K562 (cell line): ENCODE measurements at regions not wholly inside any gene's neighbourhood (a gene's known extent, or its start where the extent isn't known, plus 50 kb on each side); places are given as distances from the start of the nearest gene placed in this dataset.

Experiments
- ATAC-seq: fragments of 200-7000 bp; cut with Tn5 transposase; 3 replicates; pipeline ENCODE4 v1.9.1; 2020; ENCODE audit warnings: moderate library complexity
- BruUV-seq: library from RNA; stranded (reverse); fragments of 400-500 nt; replicated peaks from 2 replicates; lab custom pipeline; 2021; lab: Mats Ljungman, UMichigan
- CTCF ChIA-PET: fragments of 300-600 bp; formaldehyde crosslinking; extraction: SDS; loops from one replicate; lab custom pipeline; 2021; ENCODE audit warnings: low intra/inter-chr PET ratio; lab: Yijun Ruan, JAX
- POLR2A ChIA-PET: fragments of 300-600, 350-650 bp; sonication (Branson Sonifier 250); formaldehyde crosslinking; extraction: SDS; loops from one replicate; lab custom pipeline; 2021; ENCODE audit warnings: antibody characterized with exemption, inconsistent platforms; lab: Yijun Ruan, JAX
- DNase-seq, 4 experiments: peaks; one replicate each; pipeline versions ENCODE4 v3.0.0 to v3.0.0-alpha.2; 2011 to 2018; ENCODE audit warnings: low spot score in 3 of 4, mixed read lengths in 3 of 4; ENCODE audit errors: extremely low read depth in 1 of 4
- FAIRE-seq: peaks from 2 replicates; lab custom pipeline; 2011; peaks lifted over from hg19 to GRCh38; lab: Jason Lieb, UNC
- H2AFZ ChIP-seq: 2 replicates; pipeline ENCODE4 v1.6.0; 2011; ENCODE audit warnings: low read depth, low read length, control low read depth, inconsistent platforms
- H3K27ac ChIP-seq: fragments of 200-600 bp; 3 replicates; pipeline ENCODE4 v1.8.0; 2011; ENCODE audit warnings: low read depth, mild to moderate bottlenecking, control low read depth, inconsistent platforms, low read length, moderate library complexity, mixed read lengths; ENCODE audit errors: extremely low read depth
- H3K27me3 ChIP-seq, 2 experiments: fragments of 300-600 bp in 1 of 2; 2 replicates in 1 of 2; 3 replicates in 1 of 2; pipeline versions ENCODE4 v1.6.0 to v1.8.0; 2011; ENCODE audit warnings: inconsistent platforms in 2 of 2, low read length in 2 of 2, mild to moderate bottlenecking in 1 of 2, mixed read lengths in 1 of 2, moderate library complexity in 1 of 2; ENCODE audit not compliant: control insufficient read depth in 2 of 2, insufficient read depth in 2 of 2
- H3K36me3 ChIP-seq: fragments of 300-600 bp; 3 replicates; pipeline ENCODE4 v1.8.0; 2011; ENCODE audit warnings: mild to moderate bottlenecking, low read length, inconsistent platforms; ENCODE audit not compliant: control insufficient read depth, insufficient read depth
- H3K4me1 ChIP-seq, 2 experiments: fragments of 200-600 bp in 1 of 2; replicated peaks in 1 of 2; 2 replicates in 1 of 2; 3 replicates in 1 of 2; pipeline versions ENCODE4 v1.5.1 to v1.8.0; 2011; ENCODE audit warnings: inconsistent platforms in 2 of 2, low read length in 2 of 2, mild to moderate bottlenecking in 1 of 2, mixed read lengths in 1 of 2, moderate library complexity in 1 of 2; ENCODE audit not compliant: control insufficient read depth in 2 of 2, insufficient read depth in 2 of 2
- H3K4me2 ChIP-seq: 2 replicates; pipeline ENCODE4 v1.6.1; 2011; ENCODE audit warnings: low read length, control low read depth, inconsistent platforms, mixed read lengths; ENCODE audit not compliant: insufficient read depth
- H3K4me3 ChIP-seq: fragments of 200-600 bp; sonication (generic), shearing (Covaris generic); 2 replicates; pipeline ENCODE4 v1.5.1; 2016; ENCODE audit warnings: control low read depth, inconsistent platforms
- H3K79me2 ChIP-seq: fragments of 200-600 bp; 3 replicates; pipeline ENCODE4 v1.8.0; 2011; ENCODE audit warnings: low read length, inconsistent platforms; ENCODE audit not compliant: control insufficient read depth, insufficient read depth
- H3K9ac ChIP-seq, 2 experiments: 2 replicates each; pipeline versions ENCODE4 v1.6.0 to v1.6.1; 2011; ENCODE audit warnings: low read depth in 2 of 2, low read length in 2 of 2, control low read depth in 1 of 2, inconsistent platforms in 1 of 2, mild to moderate bottlenecking in 1 of 2, mixed read lengths in 1 of 2; ENCODE audit not compliant: insufficient read depth in 1 of 2
- H3K9me1 ChIP-seq: one replicate; pipeline ENCODE4 v1.6.0; 2011; ENCODE audit warnings: inconsistent platforms, mild to moderate bottlenecking, low read length, moderate library complexity; ENCODE audit not compliant: control insufficient read depth, insufficient read depth
- H3K9me3 ChIP-seq: replicated peaks from 2 replicates; pipeline ENCODE4 v1.5.1; 2011; ENCODE audit warnings: low read depth, low read length, inconsistent platforms; ENCODE audit not compliant: control insufficient read depth, insufficient read depth
- H4K20me1 ChIP-seq: replicated peaks from 2 replicates; pipeline ENCODE4 v1.6.1; 2011; ENCODE audit warnings: low read length, inconsistent platforms, mixed read lengths; ENCODE audit not compliant: control insufficient read depth, insufficient read depth
- HDAC1 ChIP-seq, 2 experiments: fragments of 450-650 bp; IDR thresholded peaks; 2 replicates each; pipeline ENCODE4 v1.6.1; 2016 to 2017; ENCODE audit warnings: inconsistent platforms in 1 of 2, mild to moderate bottlenecking in 1 of 2, moderate library complexity in 1 of 2
- HNRNPLL ChIP-seq: fragments of 200-400 bp; formaldehyde crosslinking; IDR thresholded peaks from 2 replicates; pipeline ENCODE4 v1.6.1; 2017; ENCODE audit warnings: low read length, low read depth, mild to moderate bottlenecking; ENCODE audit not compliant: poor library complexity, severe bottlenecking
- MAFG ChIP-seq: fragments of 450-650 bp; conservative IDR thresholded peaks from 2 replicates; pipeline ENCODE4 v1.6.1; 2016; ENCODE audit warnings: missing genetic modification characterization, missing compliant biosample characterization
- MEIS2 ChIP-seq: fragments of 450-650 bp; IDR thresholded peaks from 2 replicates; pipeline ENCODE4 v1.6.1; 2014; ENCODE audit warnings: mild to moderate bottlenecking; ENCODE audit not compliant: partially characterized antibody
- NBN ChIP-seq: fragments of 450-650 bp; IDR thresholded peaks from 2 replicates; pipeline ENCODE4 v1.6.1; 2016; ENCODE audit warnings: low read depth, mild to moderate bottlenecking
- NFATC3 ChIP-seq: fragments of 450-650 bp; IDR thresholded peaks from 2 replicates; pipeline ENCODE4 v1.6.1; 2017; ENCODE audit warnings: mild to moderate bottlenecking
- NFIC ChIP-seq: fragments of 450-650 bp; IDR thresholded peaks from 2 replicates; pipeline ENCODE4 v1.6.1; 2017; ENCODE audit warnings: mild to moderate bottlenecking, inconsistent platforms
- NFRKB ChIP-seq: fragments of 450-650 bp; IDR thresholded peaks from 2 replicates; pipeline ENCODE4 v1.6.1; 2016; ENCODE audit warnings: low read depth
- PHB2 ChIP-seq: fragments of 450-650 bp; IDR thresholded peaks from 2 replicates; pipeline ENCODE4 v1.6.1; 2017; ENCODE audit warnings: low read depth
- ZNF146 ChIP-seq: IDR thresholded peaks from one replicate; pipeline ENCODE4 v1.6.1; 2018; ENCODE audit warnings: missing compliant biosample characterization; ENCODE audit not compliant: unreplicated experiment
- ZNF512 ChIP-seq: IDR thresholded peaks from 2 replicates; pipeline ENCODE4 v1.6.1; 2016; ENCODE audit warnings: missing genetic modification characterization, missing compliant biosample characterization
- WGBS: fragments of 100-300 bp; shearing (Covaris generic); methylation state at CpG from one replicate; pipeline ENCODE4 v1.1.6; 2016; ENCODE audit warnings: low coverage, mixed read lengths; ENCODE audit not compliant: insufficient coverage; ENCODE audit errors: missing lambda C conversion rate; 5-methylcytosine and 5-hydroxymethylcytosine counted together
- in situ Hi-C: fragments of 300-500 bp; cut with MboI; formaldehyde crosslinking; loops from 4 replicates; pipeline ENCODE4 v1.15.0; 2018; ENCODE audit warnings: inconsistent platforms, mixed read lengths
- intact Hi-C: fragments of 100-400 bp; cut with micrococcal nuclease; formaldehyde crosslinking; loops from 2 replicates; pipeline ENCODE4 v1.14.2; 2022
- TF ChIP-seq, protein P1 (sequence below): IDR thresholded peaks from 2 replicates; pipeline ENCODE4 v1.6.1; 2011; ENCODE audit warnings: borderline replicate concordance, low read depth, mild to moderate bottlenecking, moderate library complexity, low read length; ENCODE audit not compliant: insufficient read depth, poor library complexity, severe bottlenecking
- TF ChIP-seq, protein P2 (sequence below): fragments of 250-450 bp; sonication (Bioruptor Pico); IDR thresholded peaks from 2 replicates; pipeline ENCODE4 v1.5.0; 2021
- TF ChIP-seq, protein P3 (sequence below): sonication (generic); IDR thresholded peaks from 2 replicates; pipeline ENCODE4 v1.6.1; 2016

DNA sequence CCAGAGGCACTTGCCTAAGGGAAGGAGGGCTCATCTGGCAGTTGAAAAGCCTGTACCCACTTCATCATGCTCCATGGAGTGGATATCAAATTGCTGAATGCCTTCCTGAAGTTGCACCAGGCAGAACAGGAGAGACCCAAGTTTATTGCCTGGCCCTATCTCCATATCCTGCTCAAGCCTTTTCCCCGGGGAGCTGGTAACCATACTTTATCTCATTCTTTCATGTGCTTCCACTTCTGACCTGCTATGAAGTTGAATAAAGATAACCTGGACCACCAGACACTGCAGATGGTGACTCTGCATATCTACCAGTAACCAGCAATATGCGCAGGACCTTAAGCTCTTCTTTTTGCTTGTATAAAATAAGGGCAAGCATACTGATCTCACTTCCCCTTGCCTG, 1397.5 kb upstream of the CDH6 start:
- intact Hi-C loops (no loop called here), in situ Hi-C loops (no loop called here)
- WGBS, result 0% methylated on average over 2 of the region's 2 CpGs
- Histone ChIP-seq H3K9ac (peak overlapping the region in 1 of 2 experiments; percentile 51; a peak in 2 of 4 replicates), H3K27ac (peak overlapping the region; percentile 83), H4K20me1 (no peaks in the 10 kb centered on the region), H3K27me3 (no peaks in the 10 kb centered on the region), H2AFZ (peak overlapping the region; percentile 75), H3K4me1 (no peaks in the 10 kb centered on the region; a peak in 1 of 5 replicates), H3K4me3 (no peak overlapping the region), H3K9me3 (no peaks in the 10 kb centered on the region; the same call in 1 of the 2 replicates), H3K4me2 (peak overlapping the region; percentile 53), H3K36me3 (no peaks in the 10 kb centered on the region), H3K9me1 (no peaks in the 10 kb centered on the region), H3K79me2 (no peaks in the 10 kb centered on the region)
- BruUV-seq, result no TSS peak
- peak; percentile 85 for FAIRE-seq
- CTCF ChIA-PET, result no interaction called here
- POLR2A ChIA-PET, result no interaction called here
- peak; percentile 55 to 84 (median 67) for DNase-seq
- ATAC-seq, result peak; percentile 95
- no peak for TF ChIP-seq HDAC1 (IDR thresholded peaks at IDR 0.05)
- TF ChIP-seq NFIC, result peak; percentile 86
- TF ChIP-seq MAFG (tag), result peak; percentile 75
- TF ChIP-seq ZNF146, result no peak
- TF ChIP-seq MEIS2, result no peak
- peak; percentile 32; the same call in 1 of the 2 replicates for TF ChIP-seq NFRKB
- TF ChIP-seq, protein P1, sequence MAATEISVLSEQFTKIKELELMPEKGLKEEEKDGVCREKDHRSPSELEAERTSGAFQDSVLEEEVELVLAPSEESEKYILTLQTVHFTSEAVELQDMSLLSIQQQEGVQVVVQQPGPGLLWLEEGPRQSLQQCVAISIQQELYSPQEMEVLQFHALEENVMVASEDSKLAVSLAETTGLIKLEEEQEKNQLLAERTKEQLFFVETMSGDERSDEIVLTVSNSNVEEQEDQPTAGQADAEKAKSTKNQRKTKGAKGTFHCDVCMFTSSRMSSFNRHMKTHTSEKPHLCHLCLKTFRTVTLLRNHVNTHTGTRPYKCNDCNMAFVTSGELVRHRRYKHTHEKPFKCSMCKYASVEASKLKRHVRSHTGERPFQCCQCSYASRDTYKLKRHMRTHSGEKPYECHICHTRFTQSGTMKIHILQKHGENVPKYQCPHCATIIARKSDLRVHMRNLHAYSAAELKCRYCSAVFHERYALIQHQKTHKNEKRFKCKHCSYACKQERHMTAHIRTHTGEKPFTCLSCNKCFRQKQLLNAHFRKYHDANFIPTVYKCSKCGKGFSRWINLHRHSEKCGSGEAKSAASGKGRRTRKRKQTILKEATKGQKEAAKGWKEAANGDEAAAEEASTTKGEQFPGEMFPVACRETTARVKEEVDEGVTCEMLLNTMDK, result no peak
- TF ChIP-seq NFATC3, result no peak
- TF ChIP-seq NBN, result peak; percentile 33; the same call in 1 of the 2 replicates
- TF ChIP-seq ZNF512, result no peak
- TF ChIP-seq, protein P2, sequence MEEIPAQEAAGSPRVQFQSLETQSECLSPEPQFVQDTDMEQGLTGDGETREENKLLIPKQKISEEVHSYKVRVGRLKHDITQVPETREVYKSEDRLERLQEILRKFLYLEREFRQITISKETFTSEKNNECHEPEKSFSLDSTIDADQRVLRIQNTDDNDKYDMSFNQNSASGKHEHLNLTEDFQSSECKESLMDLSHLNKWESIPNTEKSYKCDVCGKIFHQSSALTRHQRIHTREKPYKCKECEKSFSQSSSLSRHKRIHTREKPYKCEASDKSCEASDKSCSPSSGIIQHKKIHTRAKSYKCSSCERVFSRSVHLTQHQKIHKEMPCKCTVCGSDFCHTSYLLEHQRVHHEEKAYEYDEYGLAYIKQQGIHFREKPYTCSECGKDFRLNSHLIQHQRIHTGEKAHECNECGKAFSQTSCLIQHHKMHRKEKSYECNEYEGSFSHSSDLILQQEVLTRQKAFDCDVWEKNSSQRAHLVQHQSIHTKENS (CRISPR knock-in tag), result no peak
- peak; percentile 53; the same call in 1 of the 2 replicates for TF ChIP-seq PHB2
- TF ChIP-seq, protein P3, sequence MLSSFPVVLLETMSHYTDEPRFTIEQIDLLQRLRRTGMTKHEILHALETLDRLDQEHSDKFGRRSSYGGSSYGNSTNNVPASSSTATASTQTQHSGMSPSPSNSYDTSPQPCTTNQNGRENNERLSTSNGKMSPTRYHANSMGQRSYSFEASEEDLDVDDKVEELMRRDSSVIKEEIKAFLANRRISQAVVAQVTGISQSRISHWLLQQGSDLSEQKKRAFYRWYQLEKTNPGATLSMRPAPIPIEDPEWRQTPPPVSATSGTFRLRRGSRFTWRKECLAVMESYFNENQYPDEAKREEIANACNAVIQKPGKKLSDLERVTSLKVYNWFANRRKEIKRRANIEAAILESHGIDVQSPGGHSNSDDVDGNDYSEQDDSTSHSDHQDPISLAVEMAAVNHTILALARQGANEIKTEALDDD, result peak; percentile 96
- peak; percentile 21 for TF ChIP-seq HNRNPLL
